ENCODE measurements at regions not wholly inside any gene's neighbourhood (a gene's known extent, or its start where the extent isn't known, plus 50 kb on each side); places are given as distances from the start of the nearest gene placed in this dataset.

DNA sequence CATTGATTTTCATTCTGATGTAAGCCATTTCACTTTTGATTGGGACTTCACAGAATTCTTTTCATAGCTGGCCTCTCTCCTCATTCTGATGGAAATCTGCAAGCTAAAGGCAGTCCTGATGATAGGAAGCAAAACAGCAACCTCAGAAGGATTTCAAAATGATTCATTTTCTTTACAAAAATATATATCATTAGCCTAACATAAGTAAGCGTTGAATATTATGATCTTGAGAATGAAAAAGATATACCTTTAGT is 143.1 kb upstream of the GJE1 start:
- Histone ChIP-seq H3K36me3 (no peaks in the 10 kb centered on the region), H3K4me1 (no peaks in the 10 kb centered on the region), H3K27me3 (peaks cover 3% of the 10 kb centered on the region), H3K4me3 (no peak overlapping the region), H3K9me3 (peaks cover 0 to under 1% (median 0%) of the 10 kb centered on the region in 3 donors), H3K27ac (no peak overlapping the region)
- WGBS, 2 donors (ENCODE audit: low coverage in 1 of 2): 0 to 90% methylated on average over 1 of the region's 1 CpG
- no peak for ATAC-seq
- TF ChIP-seq, protein P1, sequence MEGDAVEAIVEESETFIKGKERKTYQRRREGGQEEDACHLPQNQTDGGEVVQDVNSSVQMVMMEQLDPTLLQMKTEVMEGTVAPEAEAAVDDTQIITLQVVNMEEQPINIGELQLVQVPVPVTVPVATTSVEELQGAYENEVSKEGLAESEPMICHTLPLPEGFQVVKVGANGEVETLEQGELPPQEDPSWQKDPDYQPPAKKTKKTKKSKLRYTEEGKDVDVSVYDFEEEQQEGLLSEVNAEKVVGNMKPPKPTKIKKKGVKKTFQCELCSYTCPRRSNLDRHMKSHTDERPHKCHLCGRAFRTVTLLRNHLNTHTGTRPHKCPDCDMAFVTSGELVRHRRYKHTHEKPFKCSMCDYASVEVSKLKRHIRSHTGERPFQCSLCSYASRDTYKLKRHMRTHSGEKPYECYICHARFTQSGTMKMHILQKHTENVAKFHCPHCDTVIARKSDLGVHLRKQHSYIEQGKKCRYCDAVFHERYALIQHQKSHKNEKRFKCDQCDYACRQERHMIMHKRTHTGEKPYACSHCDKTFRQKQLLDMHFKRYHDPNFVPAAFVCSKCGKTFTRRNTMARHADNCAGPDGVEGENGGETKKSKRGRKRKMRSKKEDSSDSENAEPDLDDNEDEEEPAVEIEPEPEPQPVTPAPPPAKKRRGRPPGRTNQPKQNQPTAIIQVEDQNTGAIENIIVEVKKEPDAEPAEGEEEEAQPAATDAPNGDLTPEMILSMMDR (IDR thresholded peaks at IDR 0.05): no peak
- no peak for TF ChIP-seq POLR2AphosphoS5 (IDR thresholded peaks at IDR 0.05)
- TF ChIP-seq POLR2A (IDR thresholded peaks at IDR 0.05): no peak
- TF ChIP-seq EP300 (IDR thresholded peaks at IDR 0.05): no peak

DNA sequence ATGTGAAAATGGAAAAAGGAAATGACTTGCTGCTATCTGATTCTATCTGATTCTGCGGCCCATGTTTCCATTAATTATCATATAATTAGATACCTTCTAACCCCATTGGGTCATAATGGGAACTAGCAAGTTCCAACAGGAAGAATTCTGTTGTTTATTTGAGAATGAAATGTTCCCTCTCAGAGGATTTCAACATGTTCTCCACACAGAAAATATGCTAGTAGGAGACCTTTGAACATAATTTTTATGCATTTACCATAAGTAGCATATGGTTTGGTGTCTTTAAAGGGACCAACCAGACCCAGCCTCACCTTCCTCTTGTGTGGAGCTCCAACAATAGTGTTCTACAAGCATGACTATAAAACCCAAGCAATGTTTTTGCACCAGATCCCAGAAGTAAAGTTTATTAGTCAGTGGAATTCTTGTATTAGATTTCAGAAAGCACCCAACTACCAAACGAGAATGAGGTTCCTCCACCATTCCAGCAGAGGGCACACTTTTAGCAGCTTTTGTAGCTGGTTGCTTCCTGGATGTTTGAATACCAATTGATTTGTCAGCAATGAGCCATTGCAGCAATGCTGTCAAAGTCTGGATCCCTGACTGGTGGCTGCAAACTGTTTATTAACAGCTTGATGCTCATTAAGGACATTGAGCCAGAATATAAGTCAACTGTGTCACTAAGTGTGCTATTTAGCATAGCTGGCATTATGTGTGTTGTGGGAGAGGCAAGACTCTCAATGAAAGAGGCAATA is 143.6 kb upstream of the GJE1 start:
- Histone ChIP-seq H3K4me3 (no peak overlapping the region), H3K27me3 (no peaks in the 10 kb centered on the region), H3K36me3 (no peaks in the 10 kb centered on the region), H3K4me1 (no peaks in the 10 kb centered on the region), H3K27ac (no peak overlapping the region), H3K9me3 (no peaks in the 10 kb centered on the region)
- TF ChIP-seq POLR2A (IDR thresholded peaks at IDR 0.05) (no peak), EP300 (IDR thresholded peaks at IDR 0.05) (no peak), POLR2AphosphoS5 (IDR thresholded peaks at IDR 0.05) (no peak)
- TF ChIP-seq, protein P1 (IDR thresholded peaks at IDR 0.05): peak in 3 of 4 experiments; percentile 7 to 58 (median 29)
- no peak for ATAC-seq
- 34 to 43% methylated on average over 2 of the region's 2 CpGs for WGBS, 2 donors (ENCODE audit: low coverage in 1 of 2)

DNA sequence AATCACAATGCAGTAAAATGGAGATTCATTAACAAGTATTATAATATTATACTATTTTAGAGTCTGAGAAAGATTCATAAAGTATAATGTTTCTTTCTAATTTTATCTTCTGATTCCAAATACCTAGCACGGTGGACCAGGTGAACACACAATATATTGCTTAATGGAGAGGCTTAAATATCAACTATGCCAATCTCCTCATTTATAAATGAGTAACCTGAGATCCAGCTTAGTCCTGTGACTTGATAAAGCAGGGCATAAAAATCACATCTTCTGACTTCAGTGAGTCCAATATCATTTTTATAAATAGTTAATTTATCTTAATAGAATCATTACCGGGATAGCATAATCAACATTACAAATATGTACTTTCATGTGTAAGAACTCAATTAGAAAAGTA is 144.4 kb upstream of the GJE1 start:
- Histone ChIP-seq H3K36me3 (no peaks in the 10 kb centered on the region), H3K27ac (no peak overlapping the region), H3K4me1 (no peaks in the 10 kb centered on the region), H3K27me3 (no peaks in the 10 kb centered on the region), H3K9me3 (no peaks in the 10 kb centered on the region), H3K4me3 (no peak overlapping the region)
- TF ChIP-seq EP300 (IDR thresholded peaks at IDR 0.05) (no peak), POLR2A (IDR thresholded peaks at IDR 0.05) (no peak), POLR2AphosphoS5 (IDR thresholded peaks at IDR 0.05) (no peak)
- TF ChIP-seq, protein P1 (IDR thresholded peaks at IDR 0.05): no peak
- 65 to 78% methylated on average over 2 of the region's 2 CpGs for WGBS, 2 donors (ENCODE audit: low coverage in 1 of 2)
- no peak for ATAC-seq

DNA sequence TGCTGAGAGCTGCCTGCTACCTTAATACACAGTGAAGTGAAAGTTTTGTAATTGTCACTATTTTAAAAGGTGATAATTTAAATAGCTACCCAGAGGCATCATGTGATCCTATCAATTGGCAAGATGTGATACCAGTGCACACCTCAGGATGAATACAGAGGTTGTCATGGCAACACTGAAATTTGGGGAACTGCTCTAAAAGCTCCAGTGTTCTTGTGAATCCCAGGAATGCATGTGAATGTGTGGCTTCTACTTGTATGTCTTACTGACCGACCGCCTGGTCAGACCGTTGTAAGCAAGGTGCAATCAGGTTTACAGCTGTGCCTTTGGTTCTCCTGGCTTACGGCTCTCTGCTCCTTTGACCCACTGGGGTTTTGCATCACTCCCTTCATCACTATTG is 146.3 kb upstream of the GJE1 start:
- Histone ChIP-seq H3K4me3 (no peak overlapping the region), H3K9me3 (no peaks in the 10 kb centered on the region), H3K4me1 (no peaks in the 10 kb centered on the region), H3K27me3 (no peaks in the 10 kb centered on the region), H3K27ac (no peak overlapping the region), H3K36me3 (no peaks in the 10 kb centered on the region)
- TF ChIP-seq POLR2A (IDR thresholded peaks at IDR 0.05) (no peak), EP300 (IDR thresholded peaks at IDR 0.05) (no peak), POLR2AphosphoS5 (IDR thresholded peaks at IDR 0.05) (no peak)
- TF ChIP-seq, protein P1 (IDR thresholded peaks at IDR 0.05): no peak
- ATAC-seq: no peak
- WGBS, 2 donors (ENCODE audit: low coverage in 1 of 2): 83% methylated on average over 2 of the region's 4 CpGs; no CpG with 5 or more reads in 1 of the 2 donors

DNA sequence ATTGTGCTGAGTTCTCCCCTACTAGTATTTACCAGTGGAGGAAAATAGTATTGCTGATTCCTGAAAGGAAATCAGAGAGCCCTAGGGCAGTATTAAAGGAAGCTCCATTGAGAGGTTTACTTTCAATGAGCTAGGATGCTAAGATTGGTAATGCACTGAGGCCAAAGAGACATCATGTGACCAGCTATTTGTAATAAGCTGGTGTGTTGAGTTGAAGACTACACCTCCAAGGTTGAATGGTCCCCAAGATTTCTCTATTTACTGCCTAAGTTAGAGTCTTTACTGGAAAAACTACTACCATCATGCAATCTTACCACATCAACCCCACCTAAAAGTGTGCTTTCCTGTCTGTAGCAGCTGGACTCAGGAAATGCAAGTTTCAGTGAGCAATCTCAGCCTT is 151.5 kb upstream of the GJE1 start:
- Histone ChIP-seq H3K27ac (no peak overlapping the region), H3K4me1 (no peaks in the 10 kb centered on the region), H3K27me3 (no peaks in the 10 kb centered on the region), H3K4me3 (no peak overlapping the region), H3K9me3 (no peaks in the 10 kb centered on the region), H3K36me3 (no peaks in the 10 kb centered on the region)
- TF ChIP-seq POLR2AphosphoS5 (IDR thresholded peaks at IDR 0.05) (no peak), POLR2A (IDR thresholded peaks at IDR 0.05) (no peak), EP300 (IDR thresholded peaks at IDR 0.05) (no peak)
- TF ChIP-seq, protein P1 (IDR thresholded peaks at IDR 0.05): no peak
- ATAC-seq: no peak
